ENCODE measurements at regions not wholly inside any gene's neighbourhood (a gene's known extent, or its start where the extent isn't known, plus 50 kb on each side); places are given as distances from the start of the nearest gene placed in this dataset.

GRCh38 chr9:89663614-89663970, 58.8 kb downstream of the GADD45G start:
- Histone ChIP-seq H4K20me1 (ENCODE audit: control insufficient read depth, extremely low read depth, insufficient read depth, low read length) (no peaks in the 10 kb centered on the region), H3K36me3 (ENCODE audit: control insufficient read depth in 2 of 2, extremely low read depth in 1 of 2, insufficient read depth in 2 of 2, low read length in 2 of 2) (no peaks in the 10 kb centered on the region), H3K9me3 (ENCODE audit: control insufficient read depth, low read depth, low read length) (no peaks in the 10 kb centered on the region), H3K4me2 (ENCODE audit: control insufficient read depth, extremely low read depth, insufficient read depth, low read depth, low read length) (no peak overlapping the region), H3K4me3 (ENCODE audit: control insufficient read depth in 2 of 3, extremely low read depth in 1 of 3, insufficient read depth in 2 of 3, low read depth in 1 of 3, low read length in 3 of 3) (no peak overlapping the region), H3K79me2 (ENCODE audit: control insufficient read depth, insufficient read depth, low read length) (no peaks in the 10 kb centered on the region), H3K9me1 (ENCODE audit: control insufficient read depth, extremely low read depth, insufficient read depth, low read length) (no peaks in the 10 kb centered on the region), H2AFZ (ENCODE audit: control insufficient read depth, low read length) (no peak overlapping the region), H3K4me1 (ENCODE audit: control insufficient read depth, extremely low read depth, insufficient read depth, low read length) (peaks cover 4% of the 10 kb centered on the region), H3K27me3 (ENCODE audit: control insufficient read depth, extremely low read depth, insufficient read depth, low read length) (peaks cover 13% of the 10 kb centered on the region), H3K27ac (ENCODE audit: control insufficient read depth, insufficient read depth, low read length) (no peak overlapping the region), H3K9ac (ENCODE audit: control insufficient read depth, extremely low read depth, insufficient read depth, low read length) (no peak overlapping the region)
- dilution Hi-C loops (cut with MboI; ENCODE audit: extremely low pct_ligation_motif_present, low sequenced_read_pairs), result no loop called here
- DNase-seq (ENCODE audit: low read depth, low spot score), result no peak
- TF ChIP-seq EZH2 (IDR thresholded peaks at IDR 0.05; ENCODE audit: low read length) (no peak), CTCF (optimal IDR thresholded peaks at IDR 0.05 in 1 of 3, IDR thresholded peaks at IDR 0.05 in 1 of 3, conservative IDR thresholded peaks at IDR 0.05 in 1 of 3; ENCODE audit: extremely low read depth in 1 of 3, insufficient read depth in 2 of 3, low read length in 3 of 3) (no peak)
- FAIRE-seq, result no peak

- Histone ChIP-seq H3K9me3 (ENCODE audit: control insufficient read depth, low read depth, low read length) (no peaks in the 10 kb centered on the region), H3K4me2 (ENCODE audit: control insufficient read depth, extremely low read depth, insufficient read depth, low read depth, low read length) (no peak overlapping the region), H3K9me1 (ENCODE audit: control insufficient read depth, extremely low read depth, insufficient read depth, low read length) (no peaks in the 10 kb centered on the region), H3K4me3 (ENCODE audit: control insufficient read depth in 2 of 3, extremely low read depth in 1 of 3, insufficient read depth in 2 of 3, low read depth in 1 of 3, low read length in 3 of 3) (no peak overlapping the region), H3K27ac (ENCODE audit: control insufficient read depth, insufficient read depth, low read length) (no peak overlapping the region), H3K4me1 (ENCODE audit: control insufficient read depth, extremely low read depth, insufficient read depth, low read length) (peaks cover 4% of the 10 kb centered on the region), H3K36me3 (ENCODE audit: control insufficient read depth in 2 of 2, extremely low read depth in 1 of 2, insufficient read depth in 2 of 2, low read length in 2 of 2) (no peaks in the 10 kb centered on the region), H2AFZ (ENCODE audit: control insufficient read depth, low read length) (no peak overlapping the region), H3K9ac (ENCODE audit: control insufficient read depth, extremely low read depth, insufficient read depth, low read length) (no peak overlapping the region), H3K27me3 (ENCODE audit: control insufficient read depth, extremely low read depth, insufficient read depth, low read length) (peaks cover 13% of the 10 kb centered on the region), H4K20me1 (ENCODE audit: control insufficient read depth, extremely low read depth, insufficient read depth, low read length) (no peaks in the 10 kb centered on the region), H3K79me2 (ENCODE audit: control insufficient read depth, insufficient read depth, low read length) (no peaks in the 10 kb centered on the region)
- dilution Hi-C loops (cut with MboI; ENCODE audit: extremely low pct_ligation_motif_present, low sequenced_read_pairs), result no loop called here
- TF ChIP-seq EZH2 (IDR thresholded peaks at IDR 0.05; ENCODE audit: low read length) (no peak), CTCF (optimal IDR thresholded peaks at IDR 0.05 in 1 of 3, IDR thresholded peaks at IDR 0.05 in 1 of 3, conservative IDR thresholded peaks at IDR 0.05 in 1 of 3; ENCODE audit: extremely low read depth in 1 of 3, insufficient read depth in 2 of 3, low read length in 3 of 3) (no peak)
- DNase-seq (ENCODE audit: low read depth, low spot score) (no peak), FAIRE-seq (no peak)
Observed at GRCh38 chr9:89664010-89664409, 59.2 kb downstream of the GADD45G start.

All from keratinocyte (primary cell).